ENCODE measurements at regions not wholly inside any gene's neighbourhood (a gene's known extent, or its start where the extent isn't known, plus 50 kb on each side); places are given as distances from the start of the nearest gene placed in this dataset.
"Not testable (repeated sequence)": the region's sequence is repeated elsewhere in the genome, so short reads cannot be mapped to it uniquely, and the experiment has no call there.

GRCh38 chr14:19162920-19163319 lies 195.7 kb downstream of the POTEM start:
- peak; percentile 80 for DNase-seq (ENCODE audit: extremely low spot score, unreplicated experiment)
- H3K9me3 Mint-ChIP-seq (ENCODE audit: unreplicated experiment); H3K4me1 Mint-ChIP-seq (ENCODE audit: unreplicated experiment); H3K36me3 Mint-ChIP-seq (ENCODE audit: unreplicated experiment); H3K4me3 Mint-ChIP-seq (ENCODE audit: unreplicated experiment); H3K27ac Mint-ChIP-seq (ENCODE audit: unreplicated experiment); H3K27me3 Mint-ChIP-seq (ENCODE audit: unreplicated experiment): not testable (repeated sequence)

GRCh38 chr14:19163891-19164290 lies 196.7 kb downstream of the POTEM start:
- H3K27ac Mint-ChIP-seq (ENCODE audit: unreplicated experiment); H3K27me3 Mint-ChIP-seq (ENCODE audit: unreplicated experiment); H3K9me3 Mint-ChIP-seq (ENCODE audit: unreplicated experiment); H3K4me1 Mint-ChIP-seq (ENCODE audit: unreplicated experiment); H3K36me3 Mint-ChIP-seq (ENCODE audit: unreplicated experiment); H3K4me3 Mint-ChIP-seq (ENCODE audit: unreplicated experiment): not testable (repeated sequence)
- peak; percentile 82 for DNase-seq (ENCODE audit: extremely low spot score, unreplicated experiment)

GRCh38 chr14:19164426-19164825 lies 197.2 kb downstream of the POTEM start:
- H3K27me3 Mint-ChIP-seq (ENCODE audit: unreplicated experiment); H3K36me3 Mint-ChIP-seq (ENCODE audit: unreplicated experiment); H3K4me1 Mint-ChIP-seq (ENCODE audit: unreplicated experiment); H3K9me3 Mint-ChIP-seq (ENCODE audit: unreplicated experiment); H3K27ac Mint-ChIP-seq (ENCODE audit: unreplicated experiment); H3K4me3 Mint-ChIP-seq (ENCODE audit: unreplicated experiment): not testable (repeated sequence)
- peak; percentile 85 for DNase-seq (ENCODE audit: extremely low spot score, unreplicated experiment)

GRCh38 chr14:19166056-19166455 lies 198.8 kb downstream of the POTEM start:
- H3K4me1 Mint-ChIP-seq (ENCODE audit: unreplicated experiment); H3K4me3 Mint-ChIP-seq (ENCODE audit: unreplicated experiment); H3K36me3 Mint-ChIP-seq (ENCODE audit: unreplicated experiment); DNase-seq (ENCODE audit: extremely low spot score, unreplicated experiment); H3K27me3 Mint-ChIP-seq (ENCODE audit: unreplicated experiment); H3K27ac Mint-ChIP-seq (ENCODE audit: unreplicated experiment): not testable (repeated sequence)
- peaks cover 13% of the 10 kb centered on the region for H3K9me3 Mint-ChIP-seq (ENCODE audit: unreplicated experiment)

- H3K36me3 Mint-ChIP-seq (ENCODE audit: unreplicated experiment); H3K4me3 Mint-ChIP-seq (ENCODE audit: unreplicated experiment); H3K27me3 Mint-ChIP-seq (ENCODE audit: unreplicated experiment); H3K27ac Mint-ChIP-seq (ENCODE audit: unreplicated experiment); H3K4me1 Mint-ChIP-seq (ENCODE audit: unreplicated experiment): not testable (repeated sequence)
- DNase-seq (ENCODE audit: extremely low spot score, unreplicated experiment) = peak; percentile 87
- H3K9me3 Mint-ChIP-seq (ENCODE audit: unreplicated experiment) = peaks cover 13% of the 10 kb centered on the region
These were observed 200.4 kb downstream of the POTEM start for GRCh38 chr14:19167454-19168190.

GRCh38 chr14:19168261-19168660 lies 201.0 kb downstream of the POTEM start:
- H3K4me3 Mint-ChIP-seq (ENCODE audit: unreplicated experiment); H3K4me1 Mint-ChIP-seq (ENCODE audit: unreplicated experiment); H3K36me3 Mint-ChIP-seq (ENCODE audit: unreplicated experiment); H3K27ac Mint-ChIP-seq (ENCODE audit: unreplicated experiment); H3K27me3 Mint-ChIP-seq (ENCODE audit: unreplicated experiment): not testable (repeated sequence)
- DNase-seq (ENCODE audit: extremely low spot score, unreplicated experiment) = peak; percentile 91
- peaks cover 13% of the 10 kb centered on the region for H3K9me3 Mint-ChIP-seq (ENCODE audit: unreplicated experiment)

- H3K27ac Mint-ChIP-seq (ENCODE audit: unreplicated experiment); H3K36me3 Mint-ChIP-seq (ENCODE audit: unreplicated experiment): not testable (repeated sequence)
These were observed 202.5 kb downstream of the POTEM start for GRCh38 chr14:19169561-19170362.

GRCh38 chr14:19172745-19173144 lies 205.5 kb downstream of the POTEM start:
- peak; percentile 82 for DNase-seq (ENCODE audit: extremely low spot score, unreplicated experiment)
- not testable (repeated sequence) for H3K4me3 Mint-ChIP-seq (ENCODE audit: unreplicated experiment); H3K4me1 Mint-ChIP-seq (ENCODE audit: unreplicated experiment); H3K27me3 Mint-ChIP-seq (ENCODE audit: unreplicated experiment); H3K27ac Mint-ChIP-seq (ENCODE audit: unreplicated experiment); H3K36me3 Mint-ChIP-seq (ENCODE audit: unreplicated experiment)
- peaks cover 20% of the 10 kb centered on the region for H3K9me3 Mint-ChIP-seq (ENCODE audit: unreplicated experiment)

More at GRCh38 chr14:19169561-19170362, 202.5 kb downstream of the POTEM start:
- DNase-seq (ENCODE audit: extremely low spot score, unreplicated experiment) = peak; percentile 84
- H3K9me3 Mint-ChIP-seq (ENCODE audit: unreplicated experiment) = peaks cover 17% of the 10 kb centered on the region
- H3K4me3 Mint-ChIP-seq (ENCODE audit: unreplicated experiment); H3K4me1 Mint-ChIP-seq (ENCODE audit: unreplicated experiment); H3K27me3 Mint-ChIP-seq (ENCODE audit: unreplicated experiment): not testable (repeated sequence)

- H3K4me3 Mint-ChIP-seq (ENCODE audit: unreplicated experiment); H3K36me3 Mint-ChIP-seq (ENCODE audit: unreplicated experiment); H3K27ac Mint-ChIP-seq (ENCODE audit: unreplicated experiment); H3K4me1 Mint-ChIP-seq (ENCODE audit: unreplicated experiment); DNase-seq (ENCODE audit: extremely low spot score, unreplicated experiment); H3K27me3 Mint-ChIP-seq (ENCODE audit: unreplicated experiment): not testable (repeated sequence)
- H3K9me3 Mint-ChIP-seq (ENCODE audit: unreplicated experiment) = peaks cover 20% of the 10 kb centered on the region
These were observed 206.0 kb downstream of the POTEM start for GRCh38 chr14:19173188-19173587.

GRCh38 chr14:19177435-19177834 lies 210.2 kb downstream of the POTEM start:
- peak; percentile 84 for DNase-seq (ENCODE audit: extremely low spot score, unreplicated experiment)
- H3K27me3 Mint-ChIP-seq (ENCODE audit: unreplicated experiment); H3K4me1 Mint-ChIP-seq (ENCODE audit: unreplicated experiment); H3K27ac Mint-ChIP-seq (ENCODE audit: unreplicated experiment); H3K4me3 Mint-ChIP-seq (ENCODE audit: unreplicated experiment); H3K36me3 Mint-ChIP-seq (ENCODE audit: unreplicated experiment): not testable (repeated sequence)
- H3K9me3 Mint-ChIP-seq (ENCODE audit: unreplicated experiment) = peaks cover 26% of the 10 kb centered on the region

- H3K27ac Mint-ChIP-seq (ENCODE audit: unreplicated experiment); H3K4me3 Mint-ChIP-seq (ENCODE audit: unreplicated experiment); H3K4me1 Mint-ChIP-seq (ENCODE audit: unreplicated experiment); DNase-seq (ENCODE audit: extremely low spot score, unreplicated experiment); H3K27me3 Mint-ChIP-seq (ENCODE audit: unreplicated experiment); H3K36me3 Mint-ChIP-seq (ENCODE audit: unreplicated experiment): not testable (repeated sequence)
- H3K9me3 Mint-ChIP-seq (ENCODE audit: unreplicated experiment) = peaks cover 19% of the 10 kb centered on the region
These were observed 213.1 kb downstream of the POTEM start for GRCh38 chr14:19180297-19180696.

GRCh38 chr14:19180881-19181280 lies 213.6 kb downstream of the POTEM start:
- H3K36me3 Mint-ChIP-seq (ENCODE audit: unreplicated experiment); DNase-seq (ENCODE audit: extremely low spot score, unreplicated experiment); H3K4me3 Mint-ChIP-seq (ENCODE audit: unreplicated experiment); H3K4me1 Mint-ChIP-seq (ENCODE audit: unreplicated experiment); H3K27me3 Mint-ChIP-seq (ENCODE audit: unreplicated experiment); H3K27ac Mint-ChIP-seq (ENCODE audit: unreplicated experiment): not testable (repeated sequence)
- H3K9me3 Mint-ChIP-seq (ENCODE audit: unreplicated experiment) = peaks cover 17% of the 10 kb centered on the region

All from osteocyte (in vitro differentiated cells).